Breast epithelium (tissue), 4 donors: ENCODE measurements at regions not wholly inside any gene's neighbourhood (a gene's known extent, or its start where the extent isn't known, plus 50 kb on each side); places are given as distances from the start of the nearest gene placed in this dataset.

Experiments used
- DNase-seq, 2 donors: peaks; one replicate each; pipeline ENCODE4 v3.0.0-alpha.2; 2019; ENCODE audit warnings: low spot score in 2 of 2
- H3K27ac ChIP-seq, 2 donors: fragments of 200-600 bp; sonication (generic) in 1 of 2; one replicate each; pipeline ENCODE4 v1.5.1; 2016 to 2019; ENCODE audit warnings: mild to moderate bottlenecking in 1 of 2
- H3K27me3 ChIP-seq, 2 donors: fragments of 200-600 bp; sonication (generic) in 1 of 2; one replicate each; pipeline versions ENCODE4 v1.5.1 to v1.6.0; 2017 to 2019; ENCODE audit warnings: control low read depth in 1 of 2, mild to moderate bottlenecking in 1 of 2
- H3K36me3 ChIP-seq: fragments of 200-600 bp; one replicate; pipeline ENCODE4 v1.5.1; 2019
- H3K4me1 ChIP-seq, 2 donors: fragments of 200-600 bp; sonication (generic); one replicate each; pipeline ENCODE4 v1.5.1; 2016 to 2019; ENCODE audit warnings: control low read depth in 1 of 2
- H3K4me3 ChIP-seq, 3 donors: fragments of 200-600 bp; sonication (generic); 1 replicate in 2 of 3; 2 replicates in 1 of 3; pipeline ENCODE4 v1.5.1; 2016 to 2019; ENCODE audit warnings: mild to moderate bottlenecking in 3 of 3, moderate library complexity in 2 of 3
- H3K9me3 ChIP-seq, 2 donors: fragments of 200-600 bp; sonication (generic) in 1 of 2; one replicate each; pipeline ENCODE4 v1.5.1; 2016 to 2019; ENCODE audit warnings: control low read depth in 1 of 2
- CTCF ChIP-seq, 3 donors: fragments of 450-650 bp; IDR thresholded peaks; one replicate each; pipeline ENCODE4 v1.5.1; 2016 to 2017; ENCODE audit warnings: antibody characterized with exemption in 3 of 3, mild to moderate bottlenecking in 3 of 3, moderate library complexity in 3 of 3
- POLR2A ChIP-seq: fragments of 450-650 bp; IDR thresholded peaks from one replicate; pipeline ENCODE4 v1.6.1; 2016; ENCODE audit warnings: antibody characterized with exemption, mild to moderate bottlenecking, moderate library complexity
- POLR2AphosphoS5 ChIP-seq, 3 donors: sonication (generic); formaldehyde crosslinking; IDR thresholded peaks; one replicate each; pipeline ENCODE4 v1.6.1; 2017; ENCODE audit warnings: antibody characterized with exemption in 3 of 3
- intact Hi-C: fragments of 100-400 bp; cut with DNase I; formaldehyde crosslinking; loops from one replicate; pipeline ENCODE4 v1.15.1; 2023; ENCODE audit warnings: low total_unique reads

- H3K9me3 ChIP-seq, result no peaks in the 10 kb centered on the region
- DNase-seq, result no peak
- TF ChIP-seq POLR2A (no peak), POLR2AphosphoS5 (IDR thresholded peaks at IDR 0.05) (no peak), CTCF (IDR thresholded peaks at IDR 0.05) (no peak)
- no peaks in the 10 kb centered on the region for H3K4me1 ChIP-seq
- H3K27ac ChIP-seq, result no peak overlapping the region
- H3K27me3 ChIP-seq, result no peaks in the 10 kb centered on the region
- H3K4me3 ChIP-seq, result no peak overlapping the region
- no peaks in the 10 kb centered on the region for H3K36me3 ChIP-seq
- intact Hi-C loops, result no loop called here
Measured at GRCh38 chr6:132892929-132893771, 78.8 kb downstream of the RPS12 start.

GRCh38 chr6:132893772-132894490 is 79.6 kb downstream of the RPS12 start:
- TF ChIP-seq POLR2A (no peak), POLR2AphosphoS5 (IDR thresholded peaks at IDR 0.05) (no peak), CTCF (IDR thresholded peaks at IDR 0.05) (no peak)
- H3K36me3 ChIP-seq, result no peaks in the 10 kb centered on the region
- H3K27me3 ChIP-seq, result no peaks in the 10 kb centered on the region
- no peaks in the 10 kb centered on the region for H3K4me1 ChIP-seq
- no peaks in the 10 kb centered on the region for H3K9me3 ChIP-seq
- intact Hi-C loops, result no loop called here
- no peak overlapping the region for H3K27ac ChIP-seq
- no peak for DNase-seq
- H3K4me3 ChIP-seq, result no peak overlapping the region

GRCh38 chr6:132898376-132898775 is 84.0 kb downstream of the RPS12 start:
- DNase-seq, result no peak
- no peaks in the 10 kb centered on the region for H3K4me1 ChIP-seq
- no peaks in the 10 kb centered on the region for H3K27me3 ChIP-seq
- intact Hi-C loops, result no loop called here
- no peak overlapping the region for H3K27ac ChIP-seq
- no peak overlapping the region for H3K4me3 ChIP-seq
- TF ChIP-seq CTCF (IDR thresholded peaks at IDR 0.05) (no peak), POLR2A (no peak), POLR2AphosphoS5 (IDR thresholded peaks at IDR 0.05) (no peak)
- H3K9me3 ChIP-seq, result no peaks in the 10 kb centered on the region
- H3K36me3 ChIP-seq, result no peaks in the 10 kb centered on the region

- intact Hi-C loops, result no loop called here
- Histone ChIP-seq H3K4me1 (no peaks in the 10 kb centered on the region), H3K27me3 (no peaks in the 10 kb centered on the region), H3K4me3 (no peak overlapping the region), H3K27ac (no peak overlapping the region), H3K36me3 (no peaks in the 10 kb centered on the region), H3K9me3 (no peaks in the 10 kb centered on the region)
- TF ChIP-seq CTCF (IDR thresholded peaks at IDR 0.05) (no peak), POLR2A (no peak), POLR2AphosphoS5 (IDR thresholded peaks at IDR 0.05) (no peak)
- no peak for DNase-seq
Measured at GRCh38 chr6:132900849-132901248, 86.5 kb downstream of the RPS12 start.

GRCh38 chr6:132902901-132903300 is 88.5 kb downstream of the RPS12 start:
- TF ChIP-seq POLR2AphosphoS5 (IDR thresholded peaks at IDR 0.05) (no peak), POLR2A (no peak), CTCF (IDR thresholded peaks at IDR 0.05) (no peak)
- no peak for DNase-seq
- no peaks in the 10 kb centered on the region for H3K4me1 ChIP-seq
- H3K36me3 ChIP-seq, result no peaks in the 10 kb centered on the region
- intact Hi-C loops, result no loop called here
- H3K27me3 ChIP-seq, result no peaks in the 10 kb centered on the region
- H3K9me3 ChIP-seq, result no peaks in the 10 kb centered on the region
- H3K27ac ChIP-seq, result no peak overlapping the region
- no peak overlapping the region for H3K4me3 ChIP-seq
